ENCODE measurements at regions not wholly inside any gene's neighbourhood (a gene's known extent, or its start where the extent isn't known, plus 50 kb on each side); places are given as distances from the start of the nearest gene placed in this dataset.

DNA sequence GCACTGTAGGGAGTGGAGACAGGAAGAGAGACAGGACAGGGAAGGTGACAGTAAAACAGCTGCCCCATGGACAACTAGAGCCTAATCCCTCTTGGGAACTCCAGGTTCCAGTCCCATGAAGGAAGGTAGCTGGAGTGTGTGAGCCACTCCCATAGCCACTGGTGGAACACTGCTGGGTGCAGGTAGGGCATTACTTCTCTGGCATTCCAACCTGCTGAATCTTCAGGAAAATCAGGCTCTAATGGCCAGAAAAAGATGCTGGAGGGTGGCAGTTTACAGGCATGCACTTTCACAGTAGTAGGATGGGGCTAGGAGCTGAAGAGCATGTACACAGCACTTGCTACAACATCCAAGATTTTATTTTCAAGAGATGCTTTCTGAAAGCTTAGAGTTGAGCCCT lies 259.4 kb downstream of the AUH start:
- no peak for DNase-seq

DNA sequence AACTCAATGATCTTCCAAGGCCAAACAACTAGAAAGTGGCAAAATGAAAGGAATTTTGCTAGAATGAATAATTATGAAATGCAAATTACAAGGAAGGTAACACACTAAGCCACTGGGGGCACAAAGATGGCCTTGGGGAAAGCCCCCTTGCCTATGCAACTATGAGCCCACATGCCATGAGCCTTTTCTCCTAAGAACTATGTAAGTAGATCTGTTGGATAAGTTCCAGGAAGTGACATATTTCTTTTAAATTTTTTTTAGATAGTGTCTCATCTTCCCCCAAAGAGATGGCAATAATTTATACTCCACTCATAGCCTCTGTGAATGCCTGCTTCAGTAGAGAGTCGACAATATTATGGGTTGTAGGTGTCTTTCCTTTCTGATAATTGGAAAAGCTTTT lies 257.8 kb downstream of the AUH start:
- DNase-seq, result no peak

DNA sequence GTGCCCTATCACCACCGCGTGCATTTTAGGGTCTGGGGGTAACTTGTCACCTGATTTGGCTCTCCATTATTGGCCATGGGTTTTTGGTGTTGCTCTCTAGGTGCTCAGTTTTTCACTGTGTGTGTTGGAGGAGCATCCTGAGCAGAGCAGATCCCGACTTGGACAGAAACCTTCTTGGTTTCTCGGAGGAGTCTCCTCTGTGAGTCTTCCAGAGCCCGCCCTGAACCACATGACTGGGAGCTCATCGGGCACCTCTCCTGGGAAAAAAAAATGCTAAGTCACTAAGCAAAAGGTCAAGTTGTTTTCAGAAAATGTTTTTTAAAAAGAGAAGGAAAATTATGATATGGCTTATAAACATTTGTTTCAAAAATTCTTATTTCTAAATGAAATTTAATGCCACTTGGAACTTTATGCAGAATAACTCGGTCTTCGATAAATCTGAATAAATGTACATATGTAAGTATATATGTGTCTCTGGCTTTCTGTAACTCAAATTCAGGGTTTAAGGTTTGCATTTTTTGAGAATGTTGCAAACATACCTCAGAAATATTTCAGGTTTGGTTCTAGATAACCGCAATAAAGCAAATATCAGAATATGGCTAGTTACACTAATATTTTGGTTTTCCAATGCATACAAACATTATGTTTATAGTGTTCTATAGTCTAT lies 255.2 kb downstream of the AUH start:
- DNase-seq, result no peak

DNA sequence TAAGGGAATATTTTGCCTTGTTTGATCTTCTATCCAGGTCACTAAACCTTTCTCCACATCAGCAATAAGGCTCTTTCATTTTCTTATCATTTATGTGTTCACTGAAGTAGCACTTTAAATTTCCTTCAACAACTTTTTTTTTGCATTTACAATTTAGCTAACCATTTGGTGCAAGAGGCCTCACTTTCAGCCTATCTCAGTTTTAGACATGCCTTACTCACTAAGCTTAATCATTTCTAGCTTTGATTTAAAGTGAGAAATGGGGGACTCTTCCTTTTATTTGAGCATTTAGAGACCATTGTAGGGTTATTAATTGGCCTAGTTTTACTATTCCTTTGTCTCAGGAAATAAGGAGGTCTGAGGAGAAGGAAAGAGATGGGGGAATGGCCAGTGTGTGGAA lies 250.5 kb downstream of the AUH start:
- no peak for DNase-seq

DNA sequence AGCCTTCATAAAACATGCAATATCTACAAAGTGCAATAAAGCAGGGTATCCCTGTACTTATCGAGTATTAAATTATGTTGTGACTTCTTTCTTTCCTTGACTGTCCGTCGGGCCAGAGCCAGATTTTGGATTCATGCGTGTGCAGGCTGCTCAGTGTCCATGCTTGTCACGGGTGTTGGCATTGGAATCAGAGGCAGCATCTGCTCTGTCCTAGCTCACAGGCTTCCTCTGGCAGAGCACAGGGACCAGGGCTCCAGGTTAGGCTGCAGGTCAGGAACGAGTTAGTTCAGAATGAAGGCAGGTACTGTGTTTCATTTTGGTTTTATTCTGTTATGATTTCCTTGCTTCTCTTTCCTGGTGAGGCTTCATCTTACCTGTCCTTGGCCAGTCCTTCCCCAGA lies 249.8 kb downstream of the AUH start:
- no peak for DNase-seq

DNA sequence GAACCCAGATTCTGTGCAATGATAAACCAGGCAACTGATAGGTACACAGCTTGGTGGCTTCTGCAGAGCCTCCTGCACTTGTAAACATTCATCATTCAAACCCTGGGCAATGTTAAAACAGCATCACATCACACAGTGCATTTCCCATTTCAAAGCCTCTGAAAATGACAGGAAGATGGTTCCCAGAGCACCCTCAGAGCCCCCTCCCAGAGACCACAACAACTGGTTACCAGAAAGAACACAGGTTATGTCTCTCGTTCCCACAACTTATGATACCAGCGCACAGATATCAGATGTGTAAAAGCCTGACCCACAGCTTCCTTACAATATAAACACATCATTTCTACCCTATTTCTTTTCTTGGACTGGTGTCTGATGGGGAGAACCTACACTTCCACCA lies 248.7 kb downstream of the AUH start:
- no peak for DNase-seq

DNA sequence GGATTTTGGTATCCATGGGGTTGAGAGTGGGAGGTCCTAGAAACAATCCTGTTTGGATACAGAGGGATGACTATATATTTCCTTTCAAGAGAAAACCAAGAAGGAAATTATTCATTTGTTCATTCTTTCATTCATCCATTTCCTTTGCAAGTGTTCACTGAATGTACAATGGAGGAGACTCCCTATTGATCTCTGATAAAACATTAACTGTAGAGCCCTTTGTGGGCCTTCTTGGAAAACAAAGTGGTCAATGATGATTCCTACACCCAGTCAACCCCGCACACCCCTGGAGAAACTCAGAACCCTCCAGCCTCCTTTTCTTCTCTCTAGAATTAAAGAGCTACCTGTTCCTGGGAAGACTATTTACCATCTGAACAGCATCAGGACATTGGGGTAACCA lies 247.3 kb downstream of the AUH start:
- DNase-seq, result no peak

DNA sequence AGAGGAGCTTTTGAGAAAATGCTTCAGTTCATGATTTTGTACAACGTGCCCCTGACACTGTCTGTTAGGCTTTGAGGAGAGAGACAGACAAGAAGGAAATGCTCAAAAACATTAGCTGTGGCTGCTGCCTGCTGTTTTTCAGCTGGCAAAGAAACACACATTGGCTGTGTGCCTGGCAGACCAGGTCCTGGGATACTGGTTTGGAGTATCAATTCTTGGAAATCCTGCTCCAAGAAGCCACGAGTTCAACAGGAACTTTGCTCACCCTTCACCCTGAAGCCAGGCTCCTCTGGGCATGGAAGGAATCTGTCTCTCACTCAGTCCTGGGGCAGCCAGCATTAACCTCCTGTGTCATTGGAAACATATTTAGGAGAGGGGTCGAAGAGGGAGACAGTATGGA lies 245.5 kb downstream of the AUH start:
- no peak for DNase-seq

DNA sequence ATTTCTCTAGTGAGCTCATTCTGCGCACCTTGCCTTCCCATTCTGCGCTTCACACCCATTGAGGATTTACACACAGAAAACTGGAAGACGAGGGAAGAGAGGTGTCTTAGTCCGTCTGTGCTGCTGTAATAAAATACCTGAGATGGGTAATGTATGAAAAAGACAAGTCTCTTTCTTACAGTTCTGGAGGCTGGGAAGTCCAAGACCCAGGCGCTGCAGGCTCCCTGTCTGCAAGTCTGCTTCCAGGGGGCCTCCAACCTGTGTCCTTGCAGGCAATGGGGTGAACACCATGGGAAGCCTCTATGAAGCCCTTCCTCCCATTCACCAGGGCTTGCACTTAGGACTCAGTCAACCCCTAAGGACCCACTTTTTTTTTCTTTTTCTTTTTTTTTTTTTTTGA lies 245.0 kb downstream of the AUH start:
- no peak for DNase-seq

DNA sequence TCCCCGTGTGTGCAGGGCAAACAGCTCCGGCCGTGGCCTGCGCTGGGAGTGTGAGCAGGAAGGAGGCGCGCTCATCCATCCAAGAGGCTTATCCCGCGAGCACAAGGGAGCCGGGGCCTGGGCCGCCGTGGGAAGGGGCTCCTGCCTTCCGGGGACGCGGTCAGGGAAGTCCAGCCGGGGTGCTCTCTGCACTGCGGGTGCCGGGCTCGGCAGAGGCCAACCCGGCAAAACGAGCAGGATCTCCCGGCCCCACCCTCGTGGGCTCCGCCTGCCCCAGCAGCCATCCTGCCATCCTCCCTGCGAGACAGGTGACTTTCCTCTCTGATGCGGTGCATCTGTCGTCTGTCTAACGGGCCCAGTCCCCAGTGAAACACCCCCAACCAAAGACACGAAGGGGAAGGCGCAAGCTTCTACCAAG lies 244.2 kb downstream of the AUH start:
- DNase-seq, result no peak

DNA sequence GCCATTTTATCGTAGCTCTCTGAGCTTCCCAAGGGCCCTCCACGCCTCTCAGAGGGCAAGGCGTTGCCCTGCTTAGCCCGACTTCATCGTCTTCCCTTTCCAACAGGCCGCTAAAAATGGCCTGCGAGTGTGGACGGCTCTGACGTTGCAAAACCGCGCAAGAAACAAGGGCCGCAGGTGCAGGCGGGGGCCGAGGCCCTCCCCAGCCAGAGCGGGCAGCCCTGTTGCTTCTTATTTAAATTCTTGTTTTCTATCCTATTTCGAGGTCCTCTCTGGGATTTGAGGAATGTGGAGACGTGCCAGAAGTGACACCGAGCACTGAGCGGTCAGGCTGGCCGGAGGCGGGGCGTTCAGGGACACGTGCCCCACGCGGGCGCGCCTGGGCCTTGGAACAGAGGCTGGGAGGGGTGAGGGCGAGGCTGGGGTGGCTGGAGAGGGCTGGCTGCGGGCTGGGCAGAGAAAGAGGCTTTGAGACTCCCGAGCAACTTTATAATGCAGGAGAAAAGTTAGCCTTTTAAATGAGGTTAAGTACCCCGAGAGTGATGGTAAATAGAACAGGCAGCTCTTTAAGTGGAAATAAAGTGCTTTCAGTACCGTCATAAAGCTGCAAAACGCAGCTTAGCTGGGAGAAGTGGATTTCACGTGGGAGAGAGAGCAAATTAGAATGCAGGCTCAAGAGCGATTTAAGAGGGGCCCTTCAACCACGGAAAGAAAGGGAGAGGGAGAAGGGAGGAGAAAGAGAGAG lies 243.6 kb downstream of the AUH start:
- DNase-seq, result no peak

DNA sequence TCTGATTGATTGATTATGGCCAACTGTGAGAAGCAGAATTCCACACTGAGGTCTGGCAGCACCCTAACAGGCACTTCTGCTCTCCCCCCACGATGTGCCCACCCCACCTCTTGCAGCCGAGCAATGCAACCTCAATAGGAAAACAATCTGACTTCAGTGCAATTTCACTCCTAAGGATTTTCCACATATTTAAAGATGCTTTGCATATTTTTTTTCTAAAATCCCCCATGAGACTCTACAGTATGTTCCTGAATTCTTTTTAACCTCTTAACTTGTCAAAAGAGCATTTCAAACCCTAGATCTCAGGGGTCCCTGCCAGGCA lies 243.1 kb downstream of the AUH start:
- no peak for DNase-seq

DNA sequence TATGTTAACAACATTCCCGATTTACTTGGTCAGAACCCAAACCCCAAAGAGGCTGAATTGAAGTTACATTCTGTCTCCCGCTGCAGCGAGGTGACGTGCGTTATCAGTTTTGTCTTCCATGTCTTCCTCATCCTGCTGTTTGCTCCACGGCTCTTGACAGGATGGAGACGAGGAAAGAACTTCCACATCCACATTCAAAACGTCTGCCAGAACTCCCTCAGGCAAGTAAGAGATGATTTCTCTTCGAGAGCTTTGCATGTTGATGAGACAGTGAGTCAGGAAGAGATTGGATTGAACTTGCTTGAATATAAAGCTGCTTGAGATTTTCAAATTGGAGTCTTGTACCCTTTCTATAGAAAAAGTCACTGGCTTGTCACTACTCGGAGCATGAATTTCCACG lies 242.6 kb downstream of the AUH start:
- DNase-seq, result no peak

DNA sequence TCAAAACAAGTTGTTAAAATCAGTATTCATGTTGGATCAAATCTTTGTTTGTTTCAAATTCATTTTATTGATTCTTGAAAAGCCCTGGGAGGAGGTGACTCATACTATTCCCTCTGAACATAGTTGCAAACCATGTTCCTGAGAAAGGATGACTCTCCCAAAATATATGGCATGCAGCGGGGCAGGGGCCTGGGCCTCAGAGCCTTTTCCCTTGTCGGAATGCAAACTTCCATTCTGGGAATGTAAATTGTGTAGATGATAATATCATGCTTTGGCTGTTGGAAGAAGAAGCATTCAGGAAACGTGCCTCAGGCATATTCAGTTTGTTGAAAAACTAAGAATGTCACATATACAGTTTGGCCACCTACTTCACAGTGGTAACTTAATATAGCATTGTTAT lies 242.0 kb downstream of the AUH start:
- DNase-seq, result no peak

DNA sequence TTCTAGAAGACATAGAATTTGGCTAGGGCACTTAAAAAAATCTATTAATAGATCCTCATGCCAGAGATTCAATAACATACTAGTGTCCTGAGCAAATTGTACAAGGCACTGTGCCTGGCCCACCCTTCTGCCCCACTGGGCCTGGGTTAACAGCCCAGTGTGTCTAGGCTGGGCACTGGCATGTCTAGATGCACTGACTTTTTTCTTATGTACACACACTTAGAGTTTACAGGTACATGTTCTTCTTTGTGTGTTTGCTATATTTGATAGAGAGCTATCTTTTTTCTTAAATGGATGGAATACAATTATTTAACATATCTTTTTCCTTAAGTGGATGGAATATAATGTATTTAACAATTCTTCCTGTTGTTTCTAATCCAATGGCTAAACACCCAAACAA lies 241.5 kb downstream of the AUH start:
- DNase-seq, result no peak

DNA sequence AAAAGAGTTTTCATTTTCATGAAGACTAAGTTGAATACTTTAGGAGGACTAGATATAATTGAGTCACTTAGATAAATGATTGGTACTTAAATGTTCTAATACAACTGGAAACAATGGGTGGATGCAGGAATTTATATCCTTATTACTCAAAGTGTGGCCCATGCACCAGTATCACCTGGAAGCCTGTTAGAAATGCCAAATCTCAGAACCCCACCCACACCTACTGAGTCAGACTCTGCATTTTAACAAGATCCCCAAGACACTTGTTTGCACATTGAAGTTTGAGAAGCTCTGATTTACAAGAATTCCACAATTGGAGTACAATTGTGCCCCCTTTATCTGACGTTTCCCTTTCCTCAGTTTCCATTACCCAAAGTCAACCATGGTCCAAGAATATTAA lies 239.0 kb downstream of the AUH start:
- no peak for DNase-seq

DNA sequence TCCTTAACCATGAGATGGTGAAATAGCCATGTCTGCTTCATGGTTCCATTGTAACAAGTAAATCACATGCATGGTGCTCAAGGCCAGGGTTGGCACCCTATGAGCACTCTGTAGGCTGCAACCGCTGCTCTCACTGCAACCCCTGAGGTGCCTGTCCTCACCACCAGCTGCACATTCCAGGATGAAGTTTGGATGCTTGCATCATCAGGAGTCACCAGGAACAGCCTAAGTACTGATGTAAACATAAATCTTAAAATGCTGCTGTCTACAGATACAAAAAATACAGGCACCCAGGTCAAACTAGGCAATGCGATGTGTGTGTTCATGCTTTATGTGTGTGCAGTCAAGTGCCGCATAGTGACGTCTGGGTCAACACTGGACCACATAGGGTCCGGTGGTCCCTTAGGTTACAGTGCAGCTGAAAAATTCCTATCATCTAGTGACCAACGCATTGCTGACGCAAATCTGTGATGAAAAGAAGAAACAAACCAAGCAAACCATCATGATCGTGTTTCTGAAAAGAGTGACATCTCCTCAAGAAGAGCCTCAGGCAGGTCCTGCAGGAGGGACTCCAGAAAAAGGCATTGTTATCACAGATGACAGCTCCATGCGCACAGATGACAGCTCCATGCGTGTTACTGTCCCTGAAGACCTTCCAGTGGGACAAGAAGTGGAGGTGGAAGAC lies 234.8 kb downstream of the AUH start:
- no peak for DNase-seq

DNA sequence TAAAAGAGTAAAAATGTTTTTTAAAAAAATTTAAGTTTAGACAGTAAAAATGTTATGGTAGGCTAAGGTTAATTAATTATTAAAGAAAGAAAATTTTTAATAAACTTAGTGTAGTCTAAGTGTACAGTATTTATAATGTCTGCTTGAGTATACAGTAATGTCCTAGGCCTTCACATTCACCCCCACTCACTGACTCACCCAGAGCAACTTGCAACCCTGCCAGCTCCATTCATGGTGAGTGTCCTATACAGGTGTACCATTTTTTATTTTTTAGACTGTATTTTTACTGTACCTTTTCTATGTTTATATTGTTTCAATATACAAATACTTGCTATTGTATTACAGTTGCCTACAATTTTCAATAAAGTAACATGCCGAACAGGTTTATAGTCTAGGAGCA lies 234.1 kb downstream of the AUH start:
- no peak for DNase-seq

DNA sequence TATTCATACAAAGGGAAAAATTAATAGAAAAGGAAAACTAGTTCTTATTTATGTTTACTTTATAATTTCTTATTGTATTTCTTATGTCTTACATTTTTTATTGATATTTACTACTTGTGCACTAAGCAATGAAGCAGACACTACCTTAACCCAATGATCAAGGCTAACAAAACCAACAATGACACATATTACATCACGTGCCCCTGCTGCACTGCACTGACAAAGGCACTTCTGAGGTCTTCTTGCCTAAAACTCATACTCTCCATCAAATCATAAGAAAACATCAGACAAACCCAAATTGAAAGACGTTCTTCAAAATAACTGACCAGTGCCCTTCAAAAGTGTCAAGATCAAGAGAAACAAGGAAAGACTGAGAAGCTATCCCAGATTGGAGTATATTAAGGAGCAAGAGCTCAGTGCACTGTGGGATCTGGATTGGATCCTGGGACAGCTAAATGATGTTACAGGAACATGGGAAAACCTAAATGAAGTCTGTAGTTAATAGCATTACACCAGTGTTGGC lies 230.9 kb downstream of the AUH start:
- DNase-seq, result no peak

DNA sequence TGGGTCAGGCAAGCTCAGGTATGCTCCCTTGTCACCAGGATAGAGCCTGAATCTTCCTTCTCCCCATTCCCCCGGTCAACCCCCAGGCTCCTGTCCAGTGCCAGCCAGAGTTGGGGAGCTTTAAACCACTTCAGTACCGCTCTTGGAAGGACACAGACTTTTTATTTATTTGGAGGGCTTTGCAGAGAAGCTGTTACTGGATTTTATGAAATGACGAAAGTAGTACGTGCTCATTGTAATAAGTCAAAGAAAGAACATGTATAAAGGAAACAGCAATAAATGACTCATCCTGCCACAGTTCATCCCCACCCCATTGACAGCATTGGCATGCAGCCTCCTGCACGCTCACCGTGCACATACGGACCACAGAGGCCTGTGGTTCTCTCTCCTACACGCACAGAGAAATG lies 230.3 kb downstream of the AUH start:
- DNase-seq, result peak; percentile 85

DNA sequence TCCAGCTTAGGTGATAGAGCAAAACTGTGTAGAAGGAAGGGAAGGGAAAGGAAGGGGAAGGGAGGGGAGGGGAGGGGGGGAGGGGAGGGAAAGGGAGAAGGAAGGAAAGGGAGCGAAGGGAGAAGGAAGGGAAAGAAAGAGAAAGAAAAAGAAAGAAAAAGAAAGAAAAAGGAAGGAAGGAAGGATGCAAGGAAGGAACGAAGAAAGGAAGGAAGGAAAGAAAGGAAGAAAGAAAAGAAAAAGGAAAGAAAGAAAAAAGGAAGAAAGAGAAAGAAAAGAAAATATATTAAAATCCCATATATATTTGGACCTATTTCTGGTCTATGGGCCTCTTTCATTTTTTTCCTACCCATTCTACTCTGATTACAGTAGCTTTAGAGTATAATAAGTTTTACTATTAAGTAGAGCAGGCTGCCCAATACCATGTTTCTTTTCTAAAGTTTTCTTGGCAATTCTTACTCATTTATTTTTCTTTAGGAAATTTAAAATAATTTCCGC lies 229.1 kb downstream of the AUH start:
- DNase-seq, result no peak

DNA sequence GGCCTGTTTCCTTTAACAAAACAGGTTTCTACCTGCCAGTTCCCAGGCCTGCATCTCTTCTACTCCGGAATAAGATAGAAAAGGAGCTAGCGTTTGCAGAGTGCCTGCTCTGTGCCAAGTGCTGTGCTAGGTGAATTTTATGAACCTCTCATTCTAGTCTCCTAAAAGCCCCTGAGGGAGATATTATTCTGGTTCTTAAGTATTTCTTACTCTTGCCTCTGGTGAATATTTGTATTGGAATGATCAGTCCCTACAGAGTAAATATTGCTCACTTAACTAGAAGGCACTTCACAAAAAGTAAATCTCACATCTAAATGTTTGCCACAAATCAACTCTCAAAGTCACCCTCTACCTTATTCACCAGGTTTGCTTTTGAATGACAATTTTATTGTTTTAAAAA lies 227.1 kb downstream of the AUH start:
- no peak for DNase-seq

DNA sequence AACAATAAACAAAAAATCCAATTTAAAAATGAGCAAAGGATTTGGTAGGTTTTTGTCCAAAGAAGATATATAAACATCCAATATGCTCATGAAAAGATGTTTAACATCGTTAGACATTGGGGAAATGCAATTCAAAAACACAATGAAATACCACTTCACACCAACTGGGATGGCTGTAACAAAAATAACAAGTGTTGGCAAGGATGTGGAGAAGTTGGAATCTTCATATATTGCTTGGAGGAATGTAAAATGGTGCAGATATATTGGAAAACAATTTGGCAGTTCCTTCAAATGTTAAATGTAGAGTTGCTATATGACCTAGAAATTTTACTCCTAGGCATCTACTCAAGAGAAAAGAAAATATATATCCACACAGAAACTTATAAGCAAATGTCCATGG lies 224.3 kb downstream of the AUH start:
- no peak for DNase-seq

DNA sequence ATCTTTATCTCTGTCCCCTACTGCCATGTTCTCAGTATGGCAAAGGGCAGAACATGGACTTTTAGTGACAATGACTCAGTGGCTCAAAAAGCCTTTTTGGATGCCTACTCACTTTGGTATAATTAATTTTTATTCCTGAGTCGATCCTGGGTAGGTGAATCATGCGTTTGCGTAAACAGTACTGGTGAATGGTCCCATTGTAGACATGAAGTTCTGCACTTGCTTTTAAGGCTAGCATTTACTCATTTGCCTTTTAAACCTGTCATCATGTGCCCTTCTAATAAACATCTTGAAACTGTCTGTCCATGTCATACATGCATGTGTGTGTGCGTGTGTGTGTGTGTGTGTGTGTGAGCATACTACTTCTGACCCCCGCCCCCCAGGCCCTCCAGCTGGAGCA lies 223.0 kb downstream of the AUH start:
- DNase-seq, result no peak

Measured in activated CD4-positive, alpha-beta T cell treated with anti-CD3 and anti-CD28 coated beads for 48 hours (primary cell).